Heart left ventricle (tissue), 13 donors: ENCODE measurements at regions not wholly inside any gene's neighbourhood (a gene's known extent, or its start where the extent isn't known, plus 50 kb on each side); places are given as distances from the start of the nearest gene placed in this dataset.

Experiments
- CTCF ChIP-seq, 12 donors: fragments of 200-600 bp; sonication (generic) in 4 of 12; IDR thresholded peaks; one replicate each; pipeline versions ENCODE4 v1.5.0 to v1.8.0; 2018 to 2022; ENCODE audit warnings: antibody characterized with exemption in 12 of 12, mild to moderate bottlenecking in 5 of 12
- POLR2A ChIP-seq, 2 donors: fragments of 450-650 bp; IDR thresholded peaks; one replicate each; pipeline ENCODE4 v1.6.1; 2017; ENCODE audit warnings: antibody characterized with exemption in 2 of 2, mild to moderate bottlenecking in 2 of 2, moderate library complexity in 2 of 2
- donor health status: ischemic (EF 13 %, LVEDD 7.1; RV severe dilation, severe dysfunction).
- donor health status: DM: no; HTN: yes; CAD: no.
- donor health status: DM: no; HTN: no; CAD: no.
- donor health status: ischemic (EF 25% LVEDD 6.9; RV normal size, moderate dysfunction).
- donor health status: ischemic (EF 25% LVEDD 5.7; RV mildly dilated, moderate dysfunction).
- donor health status: ischemic (EF 35%, LVEDD 5.7; RV mildly dilated, moderate dysfunction).
- donor health status: nonischemic (EF 11% LVEDD 7.7; RV severe dilation, severe dysfunction).
- donor health status: DM: yes; HTN: yes; CAD: no.
- donor health status: PGD.
- donor health status: ischemic (EF 29% LVEDD 5.4; RV normal size, mild dysfunction).
- donor health status: nonischemic (EF 23%, LVEDD 6.1; RV moderate dilation, normal function).

- TF ChIP-seq CTCF (IDR thresholded peaks at IDR 0.05), result no peak
- TF ChIP-seq POLR2A (IDR thresholded peaks at IDR 0.05), result no peak
Observed at GRCh38 chr1:98374098-98374497, 287.4 kb upstream of the SNX7 start.
